ELF-1 (cell line): ENCODE measurements at regions not wholly inside any gene's neighbourhood (a gene's known extent, or its start where the extent isn't known, plus 50 kb on each side); places are given as distances from the start of the nearest gene placed in this dataset.

ENCODE experiments used
- DNase-seq: peaks from one replicate; pipeline ENCODE4 v3.0.0-alpha.2; 2016; ENCODE audit warnings: low read depth, low spot score

GRCh38 chr18:59966913-59967312 lies 67.1 kb downstream of the PMAIP1 start:
- DNase-seq = no peak

DNA sequence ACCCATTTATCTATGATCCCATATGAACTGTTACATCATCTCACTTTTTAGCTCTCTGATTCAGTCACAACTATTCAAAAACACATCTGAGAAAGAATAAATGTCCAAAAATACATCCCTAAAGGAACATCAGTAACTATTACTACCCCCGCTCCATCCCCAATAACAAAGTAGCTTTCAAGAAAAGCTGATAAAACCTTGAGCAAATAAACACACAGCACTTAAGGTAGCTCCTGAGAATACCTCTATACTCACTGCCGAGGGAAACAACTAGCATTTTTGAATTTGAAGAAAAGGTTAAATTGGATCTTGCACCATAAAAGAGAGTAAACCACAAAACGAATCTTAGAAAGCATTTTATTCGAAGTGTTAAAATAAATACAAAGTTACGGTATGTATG lies 63.4 kb downstream of the PMAIP1 start:
- no peak for DNase-seq

- DNase-seq = peak; percentile 21
Observed at GRCh38 chr18:59961070-59961469, 61.3 kb downstream of the PMAIP1 start.

DNA sequence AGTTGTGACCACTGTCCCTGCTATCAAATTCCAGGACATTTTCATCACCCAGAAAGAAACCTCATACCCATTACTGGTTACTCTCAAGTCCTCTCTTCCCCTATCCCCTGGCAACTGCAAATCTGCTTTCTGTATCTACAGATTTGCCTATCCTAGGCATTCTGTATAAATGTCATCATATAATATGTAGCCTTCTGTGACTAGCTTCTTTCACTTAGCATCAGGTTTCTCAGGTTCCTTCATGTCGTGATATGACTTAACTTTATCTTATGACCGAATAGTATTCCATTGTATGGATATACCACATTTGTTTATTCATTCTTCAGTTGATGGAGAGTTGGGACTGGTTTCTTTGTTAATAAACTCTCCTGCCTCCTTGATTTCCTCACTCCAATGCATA lies 60.5 kb downstream of the PMAIP1 start:
- no peak for DNase-seq

GRCh38 chr18:59959606-59960005 lies 59.8 kb downstream of the PMAIP1 start:
- DNase-seq = no peak

DNA sequence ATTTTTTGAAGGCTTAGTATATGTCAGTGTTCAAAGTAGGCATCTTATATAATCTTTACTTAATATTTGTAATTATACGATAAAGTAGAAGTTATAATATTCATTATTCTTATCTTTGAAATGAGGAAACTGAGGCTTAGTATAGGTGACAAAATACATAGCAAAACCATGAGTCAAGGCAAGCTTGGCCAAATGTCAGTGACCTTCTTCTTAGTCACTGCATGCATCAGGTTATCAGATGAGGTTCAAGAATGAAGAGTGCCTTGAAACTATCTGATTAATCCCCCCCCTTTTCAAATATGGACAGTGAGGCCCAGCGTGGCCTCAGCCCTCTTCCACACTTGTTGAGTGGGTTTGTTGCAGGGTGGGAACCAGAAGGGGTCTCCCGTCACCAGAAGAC lies 59.3 kb downstream of the PMAIP1 start:
- DNase-seq = no peak

- no peak for DNase-seq
Observed at GRCh38 chr18:59957957-59958356, 58.2 kb downstream of the PMAIP1 start.

- DNase-seq = no peak
Observed at GRCh38 chr18:59954755-59955156, 55.0 kb downstream of the PMAIP1 start.

GRCh38 chr18:59954241-59954640 lies 54.4 kb downstream of the PMAIP1 start:
- no peak for DNase-seq
